ENCODE measurements at regions not wholly inside any gene's neighbourhood (a gene's known extent, or its start where the extent isn't known, plus 50 kb on each side); places are given as distances from the start of the nearest gene placed in this dataset.

GRCh38 chr4:28822163-28822562, 1898.0 kb upstream of the PCDH7 start:
- TF ChIP-seq, protein P1, sequence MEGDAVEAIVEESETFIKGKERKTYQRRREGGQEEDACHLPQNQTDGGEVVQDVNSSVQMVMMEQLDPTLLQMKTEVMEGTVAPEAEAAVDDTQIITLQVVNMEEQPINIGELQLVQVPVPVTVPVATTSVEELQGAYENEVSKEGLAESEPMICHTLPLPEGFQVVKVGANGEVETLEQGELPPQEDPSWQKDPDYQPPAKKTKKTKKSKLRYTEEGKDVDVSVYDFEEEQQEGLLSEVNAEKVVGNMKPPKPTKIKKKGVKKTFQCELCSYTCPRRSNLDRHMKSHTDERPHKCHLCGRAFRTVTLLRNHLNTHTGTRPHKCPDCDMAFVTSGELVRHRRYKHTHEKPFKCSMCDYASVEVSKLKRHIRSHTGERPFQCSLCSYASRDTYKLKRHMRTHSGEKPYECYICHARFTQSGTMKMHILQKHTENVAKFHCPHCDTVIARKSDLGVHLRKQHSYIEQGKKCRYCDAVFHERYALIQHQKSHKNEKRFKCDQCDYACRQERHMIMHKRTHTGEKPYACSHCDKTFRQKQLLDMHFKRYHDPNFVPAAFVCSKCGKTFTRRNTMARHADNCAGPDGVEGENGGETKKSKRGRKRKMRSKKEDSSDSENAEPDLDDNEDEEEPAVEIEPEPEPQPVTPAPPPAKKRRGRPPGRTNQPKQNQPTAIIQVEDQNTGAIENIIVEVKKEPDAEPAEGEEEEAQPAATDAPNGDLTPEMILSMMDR (IDR thresholded peaks at IDR 0.05), result no peak
- no peak for TF ChIP-seq ZFX (IDR thresholded peaks at IDR 0.05; ENCODE audit: borderline replicate concordance)
